Stimulated activated CD4-positive, alpha-beta T cell treated with anti-CD3 and anti-CD28 coated beads, Interleukin-15, amount 100 ng/mL, for 1 hour (primary cell): ENCODE measurements at regions not wholly inside any gene's neighbourhood (a gene's known extent, or its start where the extent isn't known, plus 50 kb on each side); places are given as distances from the start of the nearest gene placed in this dataset.

Experiments
- DNase-seq, 2 donors: peaks; one replicate each; pipeline ENCODE4 v3.0.0-alpha.2; 2020; ENCODE audit warnings: low read depth in 1 of 2, low spot score in 1 of 2

DNA sequence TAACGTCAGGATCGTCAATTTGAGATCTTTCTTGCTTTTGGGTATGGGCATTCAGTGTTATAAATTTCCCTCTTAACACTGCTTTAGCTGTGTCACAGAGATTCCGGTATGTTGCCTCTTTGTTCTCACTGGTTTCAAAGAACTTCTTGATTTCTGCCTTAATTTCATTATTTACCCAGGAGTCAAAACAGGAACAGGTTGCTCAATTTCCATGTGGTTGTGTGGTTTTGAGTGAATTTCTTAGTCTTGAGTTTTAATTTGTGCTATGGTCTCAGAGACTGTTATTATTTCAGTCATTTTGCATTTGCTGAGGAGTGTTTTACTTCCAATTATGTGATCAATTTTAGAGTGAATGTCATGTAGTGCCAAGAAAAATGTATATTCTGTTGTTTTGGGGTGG lies 153.1 kb downstream of the PCDH17 start:
- no peak for DNase-seq

- DNase-seq = no peak
These were observed 155.7 kb downstream of the PCDH17 start for GRCh38 chr13:57787058-57787791.

DNA sequence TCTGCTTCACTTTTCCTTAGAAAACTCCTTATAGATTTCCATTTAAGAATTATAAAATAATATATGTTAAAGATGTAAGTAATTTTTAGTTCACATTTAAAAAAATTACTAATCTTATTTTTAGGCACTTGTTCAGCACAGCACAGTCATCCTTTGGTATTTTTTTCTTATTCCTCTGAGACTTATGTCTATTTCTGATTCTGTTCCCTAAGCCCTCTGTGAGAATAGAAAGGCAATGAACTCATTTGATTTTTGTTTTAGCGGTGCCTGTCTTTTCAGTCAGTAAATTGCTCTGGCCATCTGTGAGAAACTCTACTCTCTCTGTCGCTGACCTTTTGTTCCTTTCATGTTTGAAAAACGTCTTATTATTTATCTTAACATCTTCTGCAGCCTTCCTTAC lies 168.1 kb downstream of the PCDH17 start:
- DNase-seq = no peak

- no peak for DNase-seq
These were observed 182.1 kb downstream of the PCDH17 start for GRCh38 chr13:57813651-57814050.

GRCh38 chr13:57815600-57815999 lies 184.1 kb downstream of the PCDH17 start:
- DNase-seq = no peak

DNA sequence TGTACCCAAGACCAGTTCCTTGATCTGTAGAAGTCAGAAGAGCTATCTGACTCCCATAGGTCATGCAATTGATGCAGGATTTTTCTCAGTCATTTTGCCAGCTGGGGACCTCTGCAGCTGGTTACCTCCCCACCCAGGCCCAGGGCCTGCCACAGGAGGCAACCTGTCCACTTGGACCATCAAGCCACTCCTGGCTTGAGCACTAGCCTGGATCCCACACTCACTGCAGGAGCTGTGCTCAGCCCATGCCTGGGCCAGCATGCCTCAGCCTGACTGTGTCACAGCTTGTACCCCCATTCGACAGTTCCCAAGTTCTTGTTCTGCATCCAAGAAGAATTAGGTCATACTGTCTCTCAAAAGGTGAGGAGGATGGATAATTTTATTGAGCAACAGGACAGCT lies 189.4 kb downstream of the PCDH17 start:
- no peak for DNase-seq

DNA sequence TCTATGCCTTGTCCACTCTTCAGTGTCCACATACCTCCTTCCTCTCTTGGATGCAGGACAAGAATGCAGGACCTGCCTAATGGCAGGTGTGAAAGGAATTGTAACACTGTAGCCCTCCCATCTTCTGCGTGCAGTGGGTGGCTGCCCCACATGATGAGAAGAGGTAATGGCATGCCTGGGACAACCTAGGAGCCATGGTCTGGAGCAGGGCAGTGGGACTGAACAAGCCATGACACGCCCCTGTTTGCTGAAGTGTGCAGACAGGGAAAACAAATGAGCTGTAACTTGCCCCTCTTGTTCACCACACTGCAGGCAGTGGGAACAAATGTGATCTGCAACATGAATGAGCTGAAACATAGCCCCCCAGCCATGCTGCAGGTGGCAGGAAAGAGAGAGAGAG lies 192.2 kb downstream of the PCDH17 start:
- no peak for DNase-seq

GRCh38 chr13:57824121-57824520 lies 192.6 kb downstream of the PCDH17 start:
- DNase-seq = no peak

GRCh38 chr13:57825066-57825465 lies 193.5 kb downstream of the PCDH17 start:
- DNase-seq = no peak

- no peak for DNase-seq
These were observed 198.0 kb downstream of the PCDH17 start for GRCh38 chr13:57829496-57829895.

- no peak for DNase-seq
These were observed 200.6 kb downstream of the PCDH17 start for GRCh38 chr13:57832187-57832586.

- DNase-seq = no peak
These were observed 206.3 kb downstream of the PCDH17 start for GRCh38 chr13:57837801-57838200.

- DNase-seq = no peak
These were observed 212.0 kb downstream of the PCDH17 start for GRCh38 chr13:57843521-57843920.

GRCh38 chr13:57846600-57847173 lies 215.1 kb downstream of the PCDH17 start:
- no peak for DNase-seq

DNA sequence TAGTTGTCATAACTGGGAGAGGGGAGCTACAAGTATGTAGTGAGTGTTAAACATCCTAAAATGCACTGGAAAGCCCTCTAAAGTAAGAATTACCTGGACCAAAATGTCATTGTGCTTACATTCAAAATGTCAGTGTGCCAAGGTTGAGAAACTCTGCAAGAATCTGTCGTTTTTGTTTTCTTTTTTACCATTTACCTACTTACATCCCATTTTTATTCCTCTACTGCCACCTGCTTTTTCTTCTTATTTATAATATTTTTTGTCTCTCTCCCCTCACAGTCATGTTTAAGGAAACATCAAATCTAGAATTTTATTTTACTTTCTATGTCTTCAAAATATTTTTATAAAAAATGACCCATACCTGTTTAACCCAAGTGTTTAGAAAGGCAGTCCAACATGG lies 226.4 kb downstream of the PCDH17 start:
- no peak for DNase-seq

- no peak for DNase-seq
These were observed 226.8 kb downstream of the PCDH17 start for GRCh38 chr13:57858376-57858775.

DNA sequence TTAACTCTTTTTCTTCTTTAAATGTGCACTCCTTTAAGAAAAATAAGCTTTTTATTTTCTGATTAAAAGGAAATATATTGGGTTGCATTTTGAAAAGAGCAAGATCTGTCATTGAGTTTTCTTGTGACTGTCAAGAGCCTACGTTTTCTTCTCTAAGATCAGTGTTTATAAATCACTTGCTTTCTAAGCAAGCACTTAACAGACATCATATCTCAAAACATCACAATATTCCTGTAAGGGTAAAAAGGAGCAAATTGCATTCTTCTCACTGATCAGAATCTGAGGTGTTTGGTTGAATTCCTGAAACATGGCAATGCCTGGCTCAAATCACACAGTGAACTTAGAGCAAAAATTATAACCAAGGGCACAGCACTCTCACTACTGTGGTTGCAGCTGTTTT lies 231.3 kb downstream of the PCDH17 start:
- no peak for DNase-seq

DNA sequence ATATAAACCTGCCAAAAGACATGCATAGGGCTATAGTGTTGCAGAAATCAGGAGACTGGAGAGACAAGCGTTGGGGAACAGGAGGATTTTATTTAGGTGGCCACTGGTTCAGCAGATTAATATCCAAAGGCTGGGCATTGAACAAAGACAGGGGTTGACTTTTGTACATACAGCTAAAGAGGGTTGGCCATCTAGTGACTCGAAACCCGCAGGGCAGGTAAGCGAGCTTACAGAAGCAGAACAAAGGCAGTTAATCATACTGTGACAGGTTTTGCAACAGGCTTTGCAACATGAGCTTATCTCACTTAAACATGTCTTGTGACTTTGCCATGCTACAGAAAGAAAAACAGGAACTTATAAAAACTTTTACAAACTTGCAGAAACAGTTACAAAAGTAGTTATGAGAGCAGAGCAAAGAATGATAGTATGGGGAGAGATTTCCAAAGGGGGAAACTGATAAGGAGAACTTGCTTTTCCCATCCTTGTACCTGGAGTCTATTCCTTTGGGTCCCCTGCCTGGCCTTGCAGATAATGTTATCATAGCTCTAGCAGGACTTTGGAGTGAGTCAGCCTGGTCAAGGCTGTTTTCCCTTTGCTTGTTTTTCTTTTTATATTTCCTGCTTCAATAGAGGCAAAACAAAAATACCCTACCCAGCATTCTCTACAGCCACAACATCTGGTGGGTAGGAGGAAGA lies 234.2 kb downstream of the PCDH17 start:
- DNase-seq = no peak

- DNase-seq = no peak
These were observed 243.0 kb downstream of the PCDH17 start for GRCh38 chr13:57874530-57874929.

DNA sequence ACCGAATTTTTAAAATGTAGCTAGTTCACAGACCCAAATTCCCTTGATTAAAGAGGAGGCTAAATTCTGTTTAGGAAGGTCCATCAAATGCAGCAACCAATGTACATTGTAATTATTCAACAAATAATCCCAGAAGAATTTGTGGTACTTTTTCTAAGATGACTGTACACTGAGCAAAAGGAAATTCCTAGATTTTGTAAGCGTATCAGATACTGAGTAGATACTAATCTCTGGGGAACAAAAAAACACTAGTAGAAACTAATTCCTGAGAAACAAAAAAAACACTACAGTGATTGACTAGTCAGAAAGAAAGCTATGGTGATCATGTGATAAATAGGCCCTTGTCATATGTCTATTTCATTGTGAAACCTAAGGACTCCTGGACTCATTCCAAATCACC lies 246.1 kb downstream of the PCDH17 start:
- DNase-seq = no peak

DNA sequence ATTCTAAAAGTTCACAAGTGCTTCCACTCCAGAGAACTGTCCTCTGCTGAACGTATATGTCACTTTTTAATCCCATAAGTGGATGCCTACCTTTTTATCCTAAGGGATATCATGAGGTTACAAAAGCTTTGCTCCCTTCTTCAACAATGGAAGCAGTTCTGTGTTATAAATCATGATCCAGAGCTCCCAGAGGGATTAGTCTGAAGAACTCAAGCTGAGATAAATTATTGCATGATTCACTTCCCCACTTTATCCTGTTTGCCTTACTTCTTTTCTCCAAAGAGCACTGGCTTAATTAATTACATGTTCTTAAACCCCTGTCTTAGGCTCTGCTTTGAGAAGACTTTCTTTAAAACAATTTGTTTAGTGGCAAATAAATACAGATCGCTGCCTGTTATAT lies 246.7 kb downstream of the PCDH17 start:
- DNase-seq = no peak

DNA sequence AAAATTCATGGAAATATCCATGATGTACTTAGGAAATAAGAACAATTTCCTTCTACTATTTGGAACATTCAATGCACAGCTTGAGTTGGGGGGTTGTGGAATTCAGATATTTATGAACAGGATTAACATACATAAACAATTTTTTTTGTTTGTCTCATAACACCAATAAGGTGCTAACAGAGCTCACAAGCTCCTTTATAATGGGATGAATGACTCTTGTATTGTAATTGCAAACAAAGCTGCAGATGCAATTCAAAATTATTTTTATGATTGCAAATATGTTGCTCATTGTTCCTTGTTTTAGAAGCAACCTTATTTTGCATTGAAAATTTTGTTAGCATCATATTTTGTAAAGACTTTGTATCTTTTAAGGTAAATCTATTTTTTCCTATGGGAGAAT lies 265.7 kb downstream of the PCDH17 start:
- no peak for DNase-seq

DNA sequence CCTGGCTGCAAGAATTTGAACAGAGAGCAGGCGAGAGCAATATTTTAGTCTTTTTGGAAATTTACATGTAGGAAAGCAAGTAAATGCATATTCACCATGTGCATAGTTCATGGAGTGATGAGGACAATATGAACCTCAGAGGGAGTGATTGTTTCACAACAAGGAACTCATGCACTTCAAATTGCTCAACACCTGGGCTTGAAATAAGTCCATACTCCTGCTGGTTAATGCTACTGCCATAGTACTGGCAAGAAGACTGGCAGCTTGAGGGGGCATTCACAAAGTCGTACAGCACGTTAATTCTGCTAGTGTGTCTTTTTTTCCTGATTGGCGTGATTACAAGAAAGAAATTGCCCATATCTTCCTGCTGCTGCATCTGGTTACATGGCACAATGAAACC lies 267.6 kb downstream of the PCDH17 start:
- no peak for DNase-seq
